LNCAP (cell line): ENCODE measurements at regions not wholly inside any gene's neighbourhood (a gene's known extent, or its start where the extent isn't known, plus 50 kb on each side); places are given as distances from the start of the nearest gene placed in this dataset.

Source experiments
- TF ChIP-seq, protein P1 (sequence below): fragments of 450-650 bp; IDR thresholded peaks from 2 replicates; pipeline ENCODE4 v1.5.1; 2017; ENCODE audit warnings: mild to moderate bottlenecking

DNA sequence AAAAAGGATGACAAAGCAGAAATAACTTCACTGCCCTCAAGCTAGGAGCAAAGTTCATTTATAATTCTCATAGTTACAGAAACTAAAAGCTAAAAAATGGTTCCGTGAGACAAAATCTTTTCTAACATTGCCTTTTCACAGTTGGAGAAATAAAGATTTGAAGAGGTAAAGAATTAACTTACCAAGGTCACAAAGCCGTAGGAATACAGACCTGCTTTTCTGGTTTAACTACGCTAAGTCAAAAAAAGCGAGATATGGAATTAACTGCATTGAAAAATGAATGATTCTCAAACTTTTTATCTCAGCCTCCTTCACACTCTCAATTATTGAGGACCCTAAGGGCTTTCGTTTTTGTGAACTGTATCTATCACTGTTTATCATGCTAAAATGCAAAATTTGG, 95.3 kb downstream of the SLC17A6 start:
- TF ChIP-seq, protein P1, sequence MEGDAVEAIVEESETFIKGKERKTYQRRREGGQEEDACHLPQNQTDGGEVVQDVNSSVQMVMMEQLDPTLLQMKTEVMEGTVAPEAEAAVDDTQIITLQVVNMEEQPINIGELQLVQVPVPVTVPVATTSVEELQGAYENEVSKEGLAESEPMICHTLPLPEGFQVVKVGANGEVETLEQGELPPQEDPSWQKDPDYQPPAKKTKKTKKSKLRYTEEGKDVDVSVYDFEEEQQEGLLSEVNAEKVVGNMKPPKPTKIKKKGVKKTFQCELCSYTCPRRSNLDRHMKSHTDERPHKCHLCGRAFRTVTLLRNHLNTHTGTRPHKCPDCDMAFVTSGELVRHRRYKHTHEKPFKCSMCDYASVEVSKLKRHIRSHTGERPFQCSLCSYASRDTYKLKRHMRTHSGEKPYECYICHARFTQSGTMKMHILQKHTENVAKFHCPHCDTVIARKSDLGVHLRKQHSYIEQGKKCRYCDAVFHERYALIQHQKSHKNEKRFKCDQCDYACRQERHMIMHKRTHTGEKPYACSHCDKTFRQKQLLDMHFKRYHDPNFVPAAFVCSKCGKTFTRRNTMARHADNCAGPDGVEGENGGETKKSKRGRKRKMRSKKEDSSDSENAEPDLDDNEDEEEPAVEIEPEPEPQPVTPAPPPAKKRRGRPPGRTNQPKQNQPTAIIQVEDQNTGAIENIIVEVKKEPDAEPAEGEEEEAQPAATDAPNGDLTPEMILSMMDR = no peak

DNA sequence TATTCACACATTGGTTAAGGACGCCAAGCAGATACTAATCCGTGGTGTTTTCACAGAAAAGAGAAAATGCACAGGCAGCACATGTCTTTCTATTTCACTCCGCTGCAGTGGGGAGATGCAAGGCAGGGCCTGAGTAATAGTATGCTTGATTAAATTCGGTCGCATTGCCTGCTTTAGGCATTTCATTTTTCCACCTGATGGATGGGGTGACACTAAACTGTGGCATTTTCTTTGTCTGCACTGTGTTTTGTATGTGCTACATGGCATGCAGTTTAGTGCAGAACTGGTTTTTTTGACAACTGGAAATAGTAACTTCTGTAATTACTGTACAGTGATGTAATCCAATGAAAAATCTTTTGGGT, 94.9 kb downstream of the SLC17A6 start:
- TF ChIP-seq, protein P1 = no peak

DNA sequence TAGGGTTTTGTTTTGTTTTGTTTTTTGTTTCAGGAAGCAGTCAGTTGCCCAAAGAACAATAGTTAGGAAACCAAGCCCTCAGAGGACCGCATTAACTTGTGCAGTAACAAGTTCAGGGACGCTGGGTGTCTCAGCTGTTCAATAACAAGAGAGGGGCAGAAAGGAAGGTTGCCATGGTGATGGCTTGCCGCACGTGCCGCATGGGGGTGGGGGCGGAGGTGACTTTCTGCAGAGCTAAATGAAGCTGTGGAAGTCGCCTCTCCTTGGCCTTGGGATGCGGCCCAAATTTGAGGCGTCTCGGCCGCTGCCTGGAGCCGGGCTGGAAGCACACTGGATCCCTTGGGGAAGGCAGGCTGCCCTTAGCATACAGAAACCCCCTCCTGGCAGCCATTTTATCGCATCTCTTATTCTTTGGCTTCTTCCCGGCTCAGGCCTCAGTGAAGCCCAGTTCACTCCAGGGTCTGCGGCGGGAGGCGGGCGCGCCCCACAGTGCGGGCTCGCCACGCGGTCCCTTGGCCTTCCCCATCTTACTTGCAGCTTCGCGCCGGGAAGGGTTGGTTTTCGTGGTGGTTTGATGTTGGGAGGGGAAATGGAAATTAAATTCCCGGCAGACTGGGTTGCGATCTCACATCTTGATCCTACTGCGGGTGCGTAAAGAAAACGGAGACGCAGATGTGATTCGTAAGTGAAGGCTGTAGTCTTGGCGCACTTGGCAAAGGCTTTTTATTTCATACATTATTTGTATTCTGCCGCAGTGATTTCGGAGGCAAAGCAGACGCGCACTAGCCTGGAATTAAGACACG, 94.3 kb downstream of the SLC17A6 start:
- TF ChIP-seq, protein P1 = no peak

DNA sequence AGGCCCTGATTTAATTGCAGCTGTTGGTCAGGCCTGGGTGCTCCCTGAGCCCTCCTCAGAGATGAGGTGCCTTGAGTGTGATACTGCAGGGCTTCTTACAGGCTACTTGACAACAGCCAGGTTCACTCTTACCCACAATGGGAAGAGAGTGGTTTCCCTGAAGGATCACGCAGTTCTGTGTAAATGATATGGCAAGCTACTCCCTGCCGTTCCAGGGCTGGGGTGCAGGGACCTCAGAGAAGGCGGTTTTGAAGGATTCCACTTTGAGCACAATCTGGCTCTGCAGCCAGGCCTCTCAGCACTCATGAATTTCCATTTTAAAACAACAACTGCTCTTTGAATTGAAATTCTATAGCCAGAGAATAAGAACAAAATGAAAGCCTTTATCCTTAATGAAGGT, 92.9 kb downstream of the SLC17A6 start:
- TF ChIP-seq, protein P1 = no peak

DNA sequence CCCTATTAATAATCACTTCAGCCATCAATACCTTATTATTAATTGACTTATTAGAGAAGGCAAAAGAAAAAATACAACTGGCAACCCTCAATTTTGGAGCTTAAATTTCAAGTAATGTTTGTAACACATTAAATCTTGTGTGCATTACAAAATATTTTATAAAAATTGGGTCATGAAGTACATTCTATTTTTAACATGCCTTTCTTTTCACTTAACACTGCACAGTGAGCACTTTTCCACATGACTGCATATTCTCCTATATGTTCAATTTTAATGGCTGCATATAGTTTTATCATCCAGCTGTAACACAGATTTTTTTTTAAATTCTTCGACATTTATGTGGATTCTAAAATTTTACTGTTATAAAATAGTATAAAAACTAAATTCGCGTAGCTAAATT, 92.5 kb downstream of the SLC17A6 start:
- TF ChIP-seq, protein P1 = no peak

DNA sequence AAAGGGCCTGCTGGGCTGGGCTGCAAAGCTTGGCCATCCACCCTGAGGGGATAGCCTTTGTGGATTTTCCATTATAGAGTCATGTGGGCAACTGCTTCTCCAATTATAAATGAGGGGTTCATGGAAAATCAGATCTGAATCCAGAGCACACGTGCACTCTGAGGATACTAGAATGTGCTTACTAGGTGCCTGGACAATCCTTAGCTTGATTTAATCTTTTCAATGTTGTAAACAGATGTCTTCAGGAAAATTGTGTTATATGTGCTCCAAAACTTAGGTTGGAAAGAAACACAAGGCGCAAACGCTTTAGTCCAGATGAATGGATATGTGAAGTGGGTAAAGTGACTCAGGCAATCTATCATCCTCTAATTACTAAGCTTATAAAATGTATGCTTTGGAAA, 92.0 kb downstream of the SLC17A6 start:
- TF ChIP-seq, protein P1 = no peak
